WTC11 (cell line): ENCODE measurements at regions not wholly inside any gene's neighbourhood (a gene's known extent, or its start where the extent isn't known, plus 50 kb on each side); places are given as distances from the start of the nearest gene placed in this dataset.

Source experiments
- ATAC-seq: fragments of 200-7000 bp; cut with Tn5 transposase; 2 replicates; pipeline ENCODE4 v1.10.0; 2021; ENCODE audit warnings: mild to moderate bottlenecking, moderate library complexity
- CTCF ChIA-PET: fragments of 300-600 bp; sonication (Branson Sonifier 250); formaldehyde crosslinking; loops from one replicate; lab custom pipeline; 2021; ENCODE audit warnings: antibody characterized with exemption; lab: Charles Lee
- POLR2A ChIA-PET: fragments of 350-600 bp; sonication (Branson Sonifier 250); formaldehyde crosslinking; loops from one replicate; lab custom pipeline; 2021; ENCODE audit warnings: antibody characterized with exemption; lab: Charles Lee
- DNase-seq: peaks from one replicate; pipeline ENCODE4 v3.0.0; 2021; ENCODE audit warnings: low spot score
- H3K27ac Mint-ChIP-seq: 2 replicates; pipeline ENCODE4 v1.8.0; 2021; ENCODE audit warnings: mixed read lengths
- H3K27me3 Mint-ChIP-seq: 2 replicates; pipeline ENCODE4 v1.8.0; 2021; ENCODE audit warnings: low read depth, mild to moderate bottlenecking, moderate library complexity, mixed read lengths
- H3K36me3 Mint-ChIP-seq: 2 replicates; pipeline ENCODE4 v1.8.0; 2021; ENCODE audit warnings: mixed read lengths
- H3K4me1 Mint-ChIP-seq: 2 replicates; pipeline ENCODE4 v1.8.0; 2022; ENCODE audit warnings: mixed read lengths
- H3K4me3 Mint-ChIP-seq: 2 replicates; pipeline ENCODE4 v1.8.0; 2021; ENCODE audit warnings: mild to moderate bottlenecking, moderate library complexity, mixed read lengths
- H3K9me3 Mint-ChIP-seq: 2 replicates; pipeline ENCODE4 v1.8.0; 2021; ENCODE audit warnings: mixed read lengths
- ARID4B ChIP-seq: sonication (generic); formaldehyde crosslinking; IDR thresholded peaks from 2 replicates; pipeline ENCODE4 v1.8.0; 2023; ENCODE audit warnings: missing genetic modification reagents, mild to moderate bottlenecking, borderline replicate concordance
- ATF1 ChIP-seq: sonication (generic); formaldehyde crosslinking; IDR thresholded peaks from 2 replicates; pipeline ENCODE4 v1.8.1; 2023; ENCODE audit warnings: mild to moderate bottlenecking, moderate library complexity, missing genetic modification reagents
- CBFB ChIP-seq: sonication (generic); formaldehyde crosslinking; IDR thresholded peaks from 2 replicates; pipeline ENCODE4 v1.8.1; 2022; ENCODE audit warnings: mild to moderate bottlenecking, low read depth, missing genetic modification reagents
- CREB1 ChIP-seq: sonication (generic); formaldehyde crosslinking; IDR thresholded peaks from 2 replicates; pipeline ENCODE4 v1.8.0; 2023; ENCODE audit warnings: mild to moderate bottlenecking, missing genetic modification reagents
- CREM ChIP-seq: sonication (generic); formaldehyde crosslinking; IDR thresholded peaks from 2 replicates; pipeline ENCODE4 v1.8.1; 2022; ENCODE audit warnings: mild to moderate bottlenecking, missing genetic modification reagents, moderate library complexity
- ETV6 ChIP-seq: sonication (generic); formaldehyde crosslinking; IDR thresholded peaks from 2 replicates; pipeline ENCODE4 v1.8.1; 2022; ENCODE audit warnings: mild to moderate bottlenecking, missing genetic modification reagents
- IRF1 ChIP-seq: sonication (generic); formaldehyde crosslinking; IDR thresholded peaks from 2 replicates; pipeline ENCODE4 v1.8.0; 2023; ENCODE audit warnings: missing genetic modification reagents
- NFATC4 ChIP-seq: fragments of 250-450 bp; sonication (Bioruptor Pico); IDR thresholded peaks from 2 replicates; pipeline ENCODE4 v1.9.0; 2021; ENCODE audit warnings: mild to moderate bottlenecking
- NFYB ChIP-seq: sonication (generic); formaldehyde crosslinking; conservative IDR thresholded peaks from 2 replicates; pipeline ENCODE4 v1.8.0; 2022; ENCODE audit warnings: low read depth, missing genetic modification reagents
- NR2C2 ChIP-seq: sonication (generic); formaldehyde crosslinking; IDR thresholded peaks from 2 replicates; pipeline ENCODE4 v1.8.0; 2022; ENCODE audit warnings: mild to moderate bottlenecking, missing genetic modification reagents
- PRDM15 ChIP-seq: sonication (generic); formaldehyde crosslinking; IDR thresholded peaks from 2 replicates; pipeline ENCODE4 v1.8.0; 2022; ENCODE audit warnings: missing genetic modification reagents
- RELA ChIP-seq: sonication (generic); formaldehyde crosslinking; IDR thresholded peaks from 2 replicates; pipeline ENCODE4 v1.8.1; 2022; ENCODE audit warnings: missing genetic modification reagents, mild to moderate bottlenecking, borderline replicate concordance
- RORB ChIP-seq: fragments of 250-450 bp; sonication (Bioruptor Pico); IDR thresholded peaks from 2 replicates; pipeline ENCODE4 v1.9.0; 2021; ENCODE audit warnings: mild to moderate bottlenecking
- SMAD3 ChIP-seq: sonication (generic); formaldehyde crosslinking; IDR thresholded peaks from 2 replicates; pipeline ENCODE4 v1.8.0; 2022; ENCODE audit warnings: missing genetic modification reagents, mild to moderate bottlenecking, borderline replicate concordance
- SOX15 ChIP-seq: fragments of 250-450 bp; sonication (Bioruptor Pico); IDR thresholded peaks from 2 replicates; pipeline ENCODE4 v1.9.0; 2021; ENCODE audit warnings: mild to moderate bottlenecking
- TCF7 ChIP-seq: sonication (generic); formaldehyde crosslinking; IDR thresholded peaks from 2 replicates; pipeline ENCODE4 v1.8.0; 2022; ENCODE audit warnings: mild to moderate bottlenecking, low read depth, missing genetic modification reagents, moderate library complexity
- TEAD1 ChIP-seq: sonication (generic); formaldehyde crosslinking; IDR thresholded peaks from 2 replicates; pipeline ENCODE4 v1.8.0; 2022; ENCODE audit warnings: mild to moderate bottlenecking, missing genetic modification reagents
- ZBTB43 ChIP-seq: sonication (generic); formaldehyde crosslinking; IDR thresholded peaks from 2 replicates; pipeline ENCODE4 v1.8.1; 2023; ENCODE audit warnings: mild to moderate bottlenecking, missing genetic modification reagents
- ZMAT4 ChIP-seq: fragments of 250-450 bp; sonication (Bioruptor Pico); IDR thresholded peaks from 2 replicates; pipeline ENCODE4 v1.9.0; 2021; ENCODE audit warnings: mild to moderate bottlenecking
- ZNF121 ChIP-seq: sonication (generic); formaldehyde crosslinking; IDR thresholded peaks from 2 replicates; pipeline ENCODE4 v1.8.0; 2023; ENCODE audit warnings: missing genetic modification reagents
- ZNF219 ChIP-seq: sonication (generic); formaldehyde crosslinking; IDR thresholded peaks from 2 replicates; pipeline ENCODE4 v1.8.0; 2023; ENCODE audit warnings: missing genetic modification reagents, mild to moderate bottlenecking, borderline replicate concordance
- ZNF317 ChIP-seq: sonication (generic); formaldehyde crosslinking; IDR thresholded peaks from 2 replicates; pipeline ENCODE4 v1.8.1; 2023; ENCODE audit warnings: low read depth, mild to moderate bottlenecking, moderate library complexity, missing genetic modification reagents, borderline replicate concordance
- ZNF396 ChIP-seq: fragments of 250-450 bp; sonication (Bioruptor Pico); IDR thresholded peaks from 2 replicates; pipeline ENCODE4 v1.8.0; 2021; ENCODE audit warnings: mild to moderate bottlenecking, moderate library complexity, borderline replicate concordance
- ZNF416 ChIP-seq: fragments of 250-450 bp; sonication (Bioruptor Pico); IDR thresholded peaks from 2 replicates; pipeline ENCODE4 v1.9.0; 2021; ENCODE audit warnings: mild to moderate bottlenecking, inconsistent platforms
- ZNF671 ChIP-seq: fragments of 250-450 bp; sonication (Bioruptor Pico); IDR thresholded peaks from 2 replicates; pipeline ENCODE4 v1.8.0; 2021; ENCODE audit warnings: mild to moderate bottlenecking

- H3K36me3 Mint-ChIP-seq = no peaks in the 10 kb centered on the region
- POLR2A ChIA-PET = no interaction called here
- ATAC-seq (no peak), DNase-seq (no peak)
- H3K4me1 Mint-ChIP-seq = no peaks in the 10 kb centered on the region
- H3K27me3 Mint-ChIP-seq = peaks cover 27% of the 10 kb centered on the region
- CTCF ChIA-PET = no interaction called here
- H3K27ac Mint-ChIP-seq = no peak overlapping the region
- TF ChIP-seq ZNF671 (CRISPR knock-in tag) (no peak), ZNF317 (CRISPR knock-in tag) (no peak), SMAD3 (CRISPR knock-in tag) (no peak), NFATC4 (CRISPR knock-in tag) (no peak), PRDM15 (CRISPR knock-in tag) (no peak), RELA (CRISPR knock-in tag) (no peak), ETV6 (CRISPR knock-in tag) (no peak), SOX15 (CRISPR knock-in tag) (no peak), ZNF396 (CRISPR knock-in tag) (no peak), ZBTB43 (CRISPR knock-in tag) (no peak), ZNF219 (CRISPR knock-in tag) (no peak), NFYB (no peak), CBFB (no peak), CREM (CRISPR knock-in tag) (no peak), RORB (CRISPR knock-in tag) (no peak), IRF1 (CRISPR knock-in tag) (no peak), CREB1 (CRISPR knock-in tag) (no peak), NR2C2 (CRISPR knock-in tag) (no peak), TCF7 (CRISPR knock-in tag) (no peak)
- TF ChIP-seq, all 79 proteins: peak for 0
- Mint-ChIP-seq H3K4me3 (no peak overlapping the region), H3K9me3 (no peaks in the 10 kb centered on the region)
These were observed 154.0 kb downstream of the INHBB start for GRCh38 chr2:120499784-120500495.

- H3K27me3 Mint-ChIP-seq = peaks cover 20% of the 10 kb centered on the region
- H3K27ac Mint-ChIP-seq = no peak overlapping the region
- POLR2A ChIA-PET = no interaction called here
- CTCF ChIA-PET = no interaction called here
- no peaks in the 10 kb centered on the region for H3K36me3 Mint-ChIP-seq
- H3K4me1 Mint-ChIP-seq = no peaks in the 10 kb centered on the region
- no peak for ATAC-seq
- no peak for DNase-seq
- H3K4me3 Mint-ChIP-seq = no peak overlapping the region
- no peaks in the 10 kb centered on the region for H3K9me3 Mint-ChIP-seq
- TF ChIP-seq CREB1 (CRISPR knock-in tag) = no peak
- TF ChIP-seq TEAD1 (CRISPR knock-in tag) = no peak
- TF ChIP-seq ZNF121 = no peak
- TF ChIP-seq ZMAT4 (CRISPR knock-in tag) = no peak
- no peak for TF ChIP-seq ZBTB43 (CRISPR knock-in tag)
- TF ChIP-seq ATF1 (CRISPR knock-in tag) = no peak
- no peak for TF ChIP-seq ZNF416 (CRISPR knock-in tag)
- no peak for TF ChIP-seq ARID4B (CRISPR knock-in tag)
These were observed 155.7 kb downstream of the INHBB start for GRCh38 chr2:120501591-120501990.
